Medulla oblongata (tissue), 1 donor: ENCODE measurements at regions not wholly inside any gene's neighbourhood (a gene's known extent, or its start where the extent isn't known, plus 50 kb on each side); places are given as distances from the start of the nearest gene placed in this dataset.
A peak's percentile ranks its signal among the peaks of the same experiment; 100 is the strongest.
"Not testable (repeated sequence)": the region's sequence is repeated elsewhere in the genome, so short reads cannot be mapped to it uniquely, and the experiment has no call there.

Source experiments
- DNase-seq: peaks from one replicate; pipeline ENCODE4 v3.0.0-alpha.2; 2015; ENCODE audit errors: extremely low spot score

GRCh38 chr16:13628156-13628555 is 291.8 kb upstream of the ERCC4 start:
- DNase-seq = no peak

GRCh38 chr16:13629704-13630103 is 290.2 kb upstream of the ERCC4 start:
- no peak for DNase-seq

- DNase-seq = no peak
These were observed 289.6 kb upstream of the ERCC4 start for GRCh38 chr16:13630374-13630773.

GRCh38 chr16:13631213-13631767 is 288.7 kb upstream of the ERCC4 start:
- DNase-seq = no peak

GRCh38 chr16:13631916-13632315 is 288.0 kb upstream of the ERCC4 start:
- DNase-seq = no peak

GRCh38 chr16:13632504-13632903 is 287.4 kb upstream of the ERCC4 start:
- not testable (repeated sequence) for DNase-seq

GRCh38 chr16:13633391-13633861 is 286.5 kb upstream of the ERCC4 start:
- DNase-seq = no peak

- DNase-seq = no peak
These were observed 285.7 kb upstream of the ERCC4 start for GRCh38 chr16:13634253-13634652.

GRCh38 chr16:13634959-13635358 is 285.0 kb upstream of the ERCC4 start:
- no peak for DNase-seq

GRCh38 chr16:13638218-13638617 is 281.7 kb upstream of the ERCC4 start:
- DNase-seq = no peak

- no peak for DNase-seq
These were observed 276.5 kb upstream of the ERCC4 start for GRCh38 chr16:13643412-13643811.

- no peak for DNase-seq
These were observed 274.2 kb upstream of the ERCC4 start for GRCh38 chr16:13645601-13646245.

GRCh38 chr16:13660807-13661206 is 259.1 kb upstream of the ERCC4 start:
- no peak for DNase-seq

- DNase-seq = no peak
These were observed 254.1 kb upstream of the ERCC4 start for GRCh38 chr16:13665876-13666275.

- peak; percentile 11 for DNase-seq
These were observed 247.8 kb upstream of the ERCC4 start for GRCh38 chr16:13672196-13672595.

- no peak for DNase-seq
These were observed 239.7 kb upstream of the ERCC4 start for GRCh38 chr16:13680021-13680889.

GRCh38 chr16:13684819-13685563 is 235.0 kb upstream of the ERCC4 start:
- no peak for DNase-seq

GRCh38 chr16:13696017-13696416 is 223.9 kb upstream of the ERCC4 start:
- DNase-seq = no peak

GRCh38 chr16:13697013-13697412 is 222.9 kb upstream of the ERCC4 start:
- DNase-seq = no peak

- no peak for DNase-seq
These were observed 222.4 kb upstream of the ERCC4 start for GRCh38 chr16:13697568-13697967.

GRCh38 chr16:13702614-13703013 is 217.3 kb upstream of the ERCC4 start:
- DNase-seq = no peak
